ENCODE measurements at regions not wholly inside any gene's neighbourhood (a gene's known extent, or its start where the extent isn't known, plus 50 kb on each side); places are given as distances from the start of the nearest gene placed in this dataset.

DNA sequence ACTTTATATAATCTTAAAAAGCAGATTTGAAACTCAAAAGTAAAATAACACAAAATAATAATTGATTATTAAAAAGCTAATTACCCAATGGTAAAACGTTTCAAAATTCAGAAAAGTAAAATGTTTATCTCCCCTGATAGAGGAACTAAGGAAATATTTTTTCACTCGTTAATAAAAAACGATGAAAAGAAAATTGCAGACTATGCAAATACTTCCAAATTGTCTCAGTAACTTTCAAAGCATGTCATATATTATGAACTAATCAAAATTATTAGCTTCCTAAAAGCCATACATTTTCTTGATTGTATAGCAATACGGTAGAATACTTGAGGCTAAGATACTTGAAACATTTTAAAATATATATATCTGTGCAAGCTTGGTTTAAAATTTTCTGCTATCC is 366.3 kb downstream of the TLL1 start:
- no peak overlapping the region for H3K23ac ChIP-seq (ENCODE audit: insufficient read length)
- FAIRE-seq, result no peak
- H2BK5ac ChIP-seq (ENCODE audit: low read depth, low read length), result no peak overlapping the region
- no peaks in the 10 kb centered on the region for H3K4me1 ChIP-seq (replicated peaks in 1 of 4; ENCODE audit: control insufficient read depth in 3 of 4, insufficient read depth in 4 of 4, low read length in 3 of 4)
- H3K9me3 ChIP-seq (ENCODE audit: insufficient read depth in 2 of 2, low read depth in 1 of 2, low read length in 1 of 2), result no peaks in the 10 kb centered on the region
- H4K5ac ChIP-seq (ENCODE audit: insufficient read length, low read depth, low read length), result no peak overlapping the region
- no peak overlapping the region for H4K91ac ChIP-seq (replicated peaks; ENCODE audit: insufficient read length, low read length)
- no peak overlapping the region for H2BK120ac ChIP-seq (replicated peaks; ENCODE audit: low read depth, low read length)
- H2AFZ ChIP-seq (ENCODE audit: low read length), result no peak overlapping the region
- no peak overlapping the region for H3K56ac ChIP-seq (replicated peaks; ENCODE audit: insufficient read length, low read depth, low read length)
- no peaks in the 10 kb centered on the region for H3K23me2 ChIP-seq (ENCODE audit: low read depth, low read length)
- no peak overlapping the region for H3K9ac ChIP-seq (replicated peaks in 1 of 4; ENCODE audit: extremely low read depth in 1 of 4, low read depth in 3 of 4, low read length in 3 of 4)
- no peaks in the 10 kb centered on the region for H3K79me2 ChIP-seq (ENCODE audit: control insufficient read depth in 1 of 2, insufficient read depth in 2 of 2, low read length in 2 of 2)
- no peak overlapping the region for H2BK20ac ChIP-seq (ENCODE audit: low read length)
- no peak overlapping the region for H3K4me2 ChIP-seq (ENCODE audit: insufficient read depth in 1 of 2, low read depth in 2 of 2, low read length in 2 of 2)
- 90% methylated on average over 4 of the region's 4 CpGs; no CpG with 5 or more reads in 1 of the 2 experiments for WGBS, 2 experiments (ENCODE audit: extremely low coverage in 1 of 2, insufficient coverage in 1 of 2, insufficient read length in 1 of 2, insufficient replicate concordance in 2 of 2, low coverage in 1 of 2, low lambda C conversion rate in 2 of 2, missing lambda C conversion rate in 1 of 2)
- H3K4me3 ChIP-seq (ENCODE audit: extremely low read depth in 1 of 4, insufficient read depth in 2 of 4, low read depth in 3 of 4, low read length in 4 of 4), result no peak overlapping the region
- no peaks in the 10 kb centered on the region for H3K27me3 ChIP-seq (replicated peaks in 1 of 4; ENCODE audit: control insufficient read depth in 3 of 4, extremely low read depth in 1 of 4, insufficient read depth in 3 of 4, low read length in 3 of 4)
- no peak for DNase-seq (ENCODE audit: low read depth in 1 of 2, low spot score in 2 of 2)
- H3K27ac ChIP-seq (ENCODE audit: low read depth, low read length), result no peak overlapping the region
- ChIA-PET CTCF (ENCODE audit: partially characterized antibody) (interaction anchor here (1.4 kb wide), 1 partner anchor 70 kb away, joined by 3 read pairs; no protein-coding TSS in a partner anchor), POLR2A (ENCODE audit: partially characterized antibody) (no interaction called here)
- H3K14ac ChIP-seq (ENCODE audit: insufficient read length), result no peak overlapping the region
- H3K36me3 ChIP-seq (ENCODE audit: control insufficient read depth in 2 of 4, insufficient read depth in 4 of 4, low read length in 3 of 4), result no peaks in the 10 kb centered on the region
- no peak overlapping the region for H3K18ac ChIP-seq (ENCODE audit: extremely low read depth, low read length)
- H2BK12ac ChIP-seq (ENCODE audit: low read depth, low read length), result no peak overlapping the region
- H3K4ac ChIP-seq (replicated peaks; ENCODE audit: insufficient read length, low read depth, low read length), result no peak overlapping the region
- H2AK5ac ChIP-seq (ENCODE audit: low read depth, low read length), result no peak overlapping the region
- no peak overlapping the region for H2BK15ac ChIP-seq (ENCODE audit: low read length)
- no peaks in the 10 kb centered on the region for H3K79me1 ChIP-seq (ENCODE audit: low read depth, low read length)
- H4K8ac ChIP-seq (ENCODE audit: extremely low read depth, insufficient read depth, low read length), result no peak overlapping the region
- no peaks in the 10 kb centered on the region for H4K20me1 ChIP-seq (replicated peaks in 1 of 2; ENCODE audit: control insufficient read depth in 1 of 2, insufficient read depth in 2 of 2, low read length in 2 of 2)
- TF ChIP-seq TCF12 (IDR thresholded peaks at IDR 0.05; ENCODE audit: low read depth, low read length), result no peak
- no peak for TF ChIP-seq TEAD4 (IDR thresholded peaks at IDR 0.05; ENCODE audit: low read depth, low read length)
- TF ChIP-seq PHF8 (conservative IDR thresholded peaks at IDR 0.05; ENCODE audit: low read depth, low read length), result no peak
- TF ChIP-seq TBP (IDR thresholded peaks at IDR 0.05; ENCODE audit: low read depth, low read length), result no peak
- no peak for TF ChIP-seq RBBP5 (IDR thresholded peaks at IDR 0.05; ENCODE audit: borderline replicate concordance, low read depth, low read length)
- TF ChIP-seq ATF2 (IDR thresholded peaks at IDR 0.05; ENCODE audit: low read length), result no peak
- TF ChIP-seq MAX (IDR thresholded peaks at IDR 0.05), result no peak
- no peak for TF ChIP-seq EP300 (IDR thresholded peaks at IDR 0.05; ENCODE audit: borderline replicate concordance in 1 of 2, low read depth in 2 of 2, low read length in 2 of 2)
- TF ChIP-seq SIN3A (conservative IDR thresholded peaks at IDR 0.05 in 1 of 2, IDR thresholded peaks at IDR 0.05 in 1 of 2; ENCODE audit: low read depth in 1 of 2, low read length in 2 of 2), result no peak
- no peak for TF ChIP-seq EZH2 (IDR thresholded peaks at IDR 0.05; ENCODE audit: low read depth, low read length, severe bottlenecking)
- TF ChIP-seq SIRT6 (IDR thresholded peaks at IDR 0.05; ENCODE audit: low read length), result no peak
- no peak for TF ChIP-seq ASH2L (IDR thresholded peaks at IDR 0.05; ENCODE audit: low read length)
- TF ChIP-seq CBX5 (IDR thresholded peaks at IDR 0.05; ENCODE audit: low read depth, low read length), result no peak
